GM18951 (cell line): ENCODE measurements at regions not wholly inside any gene's neighbourhood (a gene's known extent, or its start where the extent isn't known, plus 50 kb on each side); places are given as distances from the start of the nearest gene placed in this dataset.

Experiments
- POLR2A ChIP-seq: IDR thresholded peaks from 4 replicates; pipeline ENCODE4 v1.6.1; 2011; ENCODE audit warnings: mild to moderate bottlenecking; ENCODE audit not compliant: insufficient read length, insufficient read depth; ENCODE audit errors: extremely low read depth
- in situ Hi-C: fragments of 300-500 bp; cut with MboI; formaldehyde crosslinking; loops from one replicate; pipeline ENCODE4 v1.12.0; 2022; ENCODE audit warnings: low sequenced_read_pairs, mixed read lengths, inconsistent platforms; ENCODE audit not compliant: unreplicated experiment

GRCh38 chr9:27856748-27857147, 283.5 kb upstream of the C9orf72 start:
- in situ Hi-C loops, result no loop called here
- TF ChIP-seq POLR2A, result no peak

- no peak for TF ChIP-seq POLR2A
- in situ Hi-C loops, result no loop called here
Measured at GRCh38 chr9:27861887-27862286, 288.6 kb upstream of the C9orf72 start.

- in situ Hi-C loops, result no loop called here
- TF ChIP-seq POLR2A, result no peak
Measured at GRCh38 chr9:27864644-27865438, 291.6 kb upstream of the C9orf72 start.

GRCh38 chr9:27866741-27867140, 293.5 kb upstream of the C9orf72 start:
- TF ChIP-seq POLR2A, result no peak
- in situ Hi-C loops, result no loop called here

- in situ Hi-C loops, result no loop called here
- no peak for TF ChIP-seq POLR2A
Measured at GRCh38 chr9:27870404-27870803, 297.1 kb upstream of the C9orf72 start.

GRCh38 chr9:27880156-27880555, 306.9 kb upstream of the C9orf72 start:
- no peak for TF ChIP-seq POLR2A
- in situ Hi-C loops, result no loop called here

GRCh38 chr9:27880635-27881034, 307.4 kb upstream of the C9orf72 start:
- in situ Hi-C loops, result no loop called here
- TF ChIP-seq POLR2A, result no peak

GRCh38 chr9:27888661-27889295, 315.5 kb upstream of the C9orf72 start:
- in situ Hi-C loops, result no loop called here
- no peak for TF ChIP-seq POLR2A

GRCh38 chr9:27924502-27924901, 351.2 kb upstream of the C9orf72 start:
- no peak for TF ChIP-seq POLR2A
- in situ Hi-C loops, result no loop called here

- in situ Hi-C loops, result no loop called here
- TF ChIP-seq POLR2A, result no peak
Measured at GRCh38 chr9:27925815-27926214, 352.5 kb upstream of the C9orf72 start.

GRCh38 chr9:27929841-27930240, 356.6 kb upstream of the C9orf72 start:
- TF ChIP-seq POLR2A, result no peak
- in situ Hi-C loops, result no loop called here

GRCh38 chr9:27933210-27934025, 360.1 kb upstream of the C9orf72 start:
- no peak for TF ChIP-seq POLR2A
- in situ Hi-C loops, result no loop called here

- in situ Hi-C loops, result no loop called here
- no peak for TF ChIP-seq POLR2A
Measured at GRCh38 chr9:27934471-27934870, 361.2 kb upstream of the C9orf72 start.
